HG03196 (cell line): ENCODE measurements at regions not wholly inside any gene's neighbourhood (a gene's known extent, or its start where the extent isn't known, plus 50 kb on each side); places are given as distances from the start of the nearest gene placed in this dataset.
"Not testable (repeated sequence)": the region's sequence is repeated elsewhere in the genome, so short reads cannot be mapped to it uniquely, and the experiment has no call there.

Experiments
- ATAC-seq: cut with Tn5 transposase; IDR thresholded peaks from one replicate; pipeline ENCODE4 v1.9.1; 2021; ENCODE audit not compliant: unreplicated experiment

DNA sequence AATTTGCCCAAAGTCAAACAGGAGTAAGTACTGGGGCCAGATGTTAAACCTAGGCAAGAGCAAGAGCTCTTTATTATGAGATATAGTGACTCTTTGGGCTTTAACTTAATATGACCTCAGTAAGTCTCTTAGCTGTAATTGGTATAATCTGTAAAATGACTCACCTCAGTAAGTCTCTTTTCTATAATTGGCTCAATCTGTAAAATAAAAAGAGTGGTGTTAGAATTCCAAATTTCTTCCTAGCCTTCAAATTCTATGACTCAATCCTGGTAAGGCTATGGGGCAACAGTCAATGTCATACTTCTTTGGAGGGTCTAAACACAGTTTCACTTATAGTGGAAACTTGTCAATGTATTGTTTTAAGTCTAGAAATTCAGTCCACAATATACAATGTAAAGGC, 1608.9 kb upstream of the PIK3C3 start:
- ATAC-seq = no peak

DNA sequence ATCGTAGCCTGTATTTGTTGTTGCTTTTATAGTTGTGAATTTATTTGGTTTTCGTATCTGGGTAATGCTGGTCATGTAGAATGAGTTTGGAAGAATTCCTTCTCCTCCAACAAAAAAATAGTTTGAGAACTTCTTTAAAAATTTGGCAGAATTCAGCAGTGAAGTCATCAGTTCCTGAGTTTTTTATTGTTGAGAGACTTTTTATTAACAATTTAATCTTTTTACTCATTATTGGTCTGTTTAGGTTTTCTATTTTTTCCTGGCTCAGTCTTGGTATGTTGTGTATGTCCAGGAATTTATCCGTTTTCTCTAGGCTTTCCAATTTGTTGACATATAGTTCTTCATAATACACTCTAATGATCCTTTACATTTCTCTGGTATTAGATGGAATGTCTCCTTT, 1613.3 kb upstream of the PIK3C3 start:
- ATAC-seq = no peak

DNA sequence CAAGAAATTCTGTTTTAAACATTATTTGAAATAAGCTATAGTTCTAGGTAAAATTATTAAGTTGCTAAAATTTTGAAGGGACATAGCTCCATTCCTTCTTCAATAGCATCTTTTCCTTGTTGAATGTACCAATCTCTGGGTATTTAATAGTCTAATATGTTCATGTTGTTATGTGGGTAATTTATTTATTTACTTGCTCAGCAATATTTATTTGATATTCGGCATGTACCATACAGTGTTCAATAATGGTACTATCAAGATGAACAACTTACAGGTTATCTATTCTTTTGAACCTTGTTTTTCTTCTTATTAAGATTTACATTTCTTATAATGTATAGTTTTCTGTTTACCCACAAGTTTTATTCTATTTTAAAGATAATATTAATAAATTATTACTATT, 1616.8 kb upstream of the PIK3C3 start:
- no peak for ATAC-seq

- no peak for ATAC-seq
Measured at GRCh38 chr18:40326985-40327384, 1628.0 kb upstream of the PIK3C3 start.

GRCh38 chr18:40325988-40326387, 1629.0 kb upstream of the PIK3C3 start:
- no peak for ATAC-seq

GRCh38 chr18:40314199-40314598, 1640.8 kb upstream of the PIK3C3 start:
- ATAC-seq = no peak

DNA sequence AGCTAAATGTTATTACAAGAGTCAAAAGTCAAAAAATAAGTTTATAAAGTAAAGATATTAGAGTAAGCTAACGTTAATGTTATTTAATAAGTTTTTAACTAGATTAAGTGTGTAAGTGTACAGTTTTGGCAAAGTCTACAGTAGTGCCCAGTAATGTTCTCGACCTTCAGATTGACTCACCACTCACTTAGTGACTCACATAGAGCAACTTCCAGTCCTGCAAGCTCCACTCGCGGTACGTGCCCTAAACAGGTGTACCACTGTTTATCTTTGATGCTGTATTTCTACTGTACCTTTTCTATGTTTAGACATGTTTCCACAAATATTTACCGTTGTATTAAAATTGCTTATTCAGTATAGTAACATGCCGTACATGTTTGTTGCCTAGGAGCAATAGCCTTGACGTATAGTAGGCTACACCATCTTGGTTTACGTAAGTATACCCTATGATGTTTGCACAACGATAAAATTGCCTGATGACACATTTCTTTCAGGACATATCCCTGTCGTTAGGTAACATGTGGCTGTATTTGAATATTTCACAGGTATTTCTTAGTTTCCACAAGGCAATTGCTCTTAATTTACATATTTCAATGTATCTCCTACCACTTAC, 1641.9 kb upstream of the PIK3C3 start:
- no peak for ATAC-seq

- ATAC-seq = no peak
Measured at GRCh38 chr18:40307627-40308026, 1647.4 kb upstream of the PIK3C3 start.

GRCh38 chr18:40296717-40297413, 1658.2 kb upstream of the PIK3C3 start:
- no peak for ATAC-seq

- no peak for ATAC-seq
Measured at GRCh38 chr18:40292985-40293710, 1661.9 kb upstream of the PIK3C3 start.

- no peak for ATAC-seq
Measured at GRCh38 chr18:40283560-40283959, 1671.5 kb upstream of the PIK3C3 start.

DNA sequence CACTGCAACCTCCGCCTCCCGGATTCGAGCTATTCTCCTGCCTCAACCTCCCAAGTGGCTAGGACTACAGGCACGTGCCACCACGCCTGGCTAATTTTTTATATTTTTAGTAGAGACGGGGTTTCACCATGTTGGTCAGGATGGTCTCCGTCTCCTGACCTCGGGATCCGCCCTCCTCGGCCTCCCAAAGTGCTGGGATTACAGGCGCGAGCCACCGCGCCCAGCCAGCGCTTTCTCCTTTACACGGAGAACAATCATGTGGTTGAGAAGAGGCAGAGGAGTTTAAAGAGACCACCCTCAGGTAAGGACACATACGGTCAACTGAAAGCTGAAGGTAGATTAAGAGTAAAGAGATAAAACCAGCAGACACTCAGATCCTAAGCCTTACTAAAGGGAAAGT, 1673.7 kb upstream of the PIK3C3 start:
- not testable (repeated sequence) for ATAC-seq

GRCh38 chr18:40274618-40275196, 1680.3 kb upstream of the PIK3C3 start:
- ATAC-seq = no peak

DNA sequence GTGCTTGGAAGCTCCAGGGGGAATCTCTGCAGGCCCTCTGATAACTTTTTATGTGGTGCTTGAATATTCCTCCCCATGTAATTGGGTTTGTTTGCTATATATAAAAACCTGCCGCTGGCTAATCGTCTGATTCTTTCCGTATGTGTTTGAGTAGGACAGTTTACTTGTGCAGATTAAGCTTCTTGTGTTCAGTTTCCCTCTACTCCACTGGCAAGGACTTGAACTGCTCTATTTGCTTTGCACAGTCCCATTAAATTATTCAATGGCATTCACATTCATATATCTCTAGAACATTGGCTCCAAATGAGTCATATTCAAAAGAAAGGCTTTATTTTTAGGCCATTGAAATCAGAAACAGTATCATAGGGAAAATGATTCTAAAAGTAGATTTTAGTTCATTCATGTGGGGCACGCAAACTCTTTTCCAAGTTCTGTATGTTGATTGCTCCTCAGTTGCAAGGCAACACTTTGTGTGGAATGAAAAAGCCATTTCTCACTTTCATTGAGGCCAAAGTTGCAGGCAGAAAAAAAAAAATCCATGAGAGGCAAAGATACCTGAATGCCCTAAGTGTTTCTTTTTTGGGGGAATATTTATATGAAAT, 1682.3 kb upstream of the PIK3C3 start:
- no peak for ATAC-seq

DNA sequence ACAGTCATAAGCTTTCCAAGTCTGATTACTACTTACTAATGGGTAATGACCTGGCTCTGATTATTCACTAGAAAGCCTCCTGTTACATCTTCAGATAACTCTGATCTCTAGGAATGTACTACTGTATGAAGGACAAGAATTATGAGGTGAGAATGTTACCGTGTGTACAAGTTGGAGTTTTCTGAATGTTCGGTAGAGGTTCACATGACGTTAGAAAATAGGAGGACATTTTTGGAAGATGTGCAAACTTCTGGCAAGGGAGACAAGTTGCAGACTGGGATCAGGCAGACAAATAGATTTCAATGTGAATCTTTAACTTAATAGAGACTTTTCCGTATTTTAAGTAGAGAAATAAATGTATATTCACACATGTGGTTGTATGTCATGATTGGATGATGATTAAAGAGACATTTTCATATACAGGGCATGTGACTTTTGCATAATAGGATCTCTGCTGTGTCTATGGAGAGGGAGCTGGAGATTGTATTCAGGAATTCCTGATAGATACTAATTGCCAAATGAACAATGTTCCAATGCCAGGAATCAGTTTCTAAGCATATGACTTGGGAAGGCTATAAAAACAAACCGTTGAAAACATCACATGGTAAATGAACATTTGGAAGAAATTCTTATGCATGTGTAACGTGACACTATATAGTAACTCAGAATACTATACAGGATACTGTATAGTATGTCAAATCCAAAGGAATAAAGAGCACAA, 1695.8 kb upstream of the PIK3C3 start:
- no peak for ATAC-seq

GRCh38 chr18:40258311-40258710, 1696.7 kb upstream of the PIK3C3 start:
- ATAC-seq = no peak

DNA sequence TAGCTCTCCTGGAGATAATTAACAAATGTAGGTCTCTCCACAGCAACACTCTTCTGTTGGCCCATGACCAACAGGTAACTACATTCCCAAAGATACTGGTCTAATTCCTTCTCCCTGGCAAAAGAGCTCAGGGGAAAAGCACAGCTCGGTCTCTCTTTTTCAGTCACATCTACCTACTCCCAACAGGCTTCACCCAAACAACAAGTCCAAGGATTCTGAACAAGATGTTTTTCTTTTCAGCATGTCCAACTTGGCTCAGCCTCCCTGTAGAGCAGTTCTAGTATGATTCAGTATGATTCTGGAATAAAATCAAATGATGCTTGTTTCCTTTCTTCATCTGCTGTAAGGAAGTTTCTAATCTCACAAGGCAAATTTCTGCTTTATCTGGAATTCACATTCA, 1704.8 kb upstream of the PIK3C3 start:
- no peak for ATAC-seq

DNA sequence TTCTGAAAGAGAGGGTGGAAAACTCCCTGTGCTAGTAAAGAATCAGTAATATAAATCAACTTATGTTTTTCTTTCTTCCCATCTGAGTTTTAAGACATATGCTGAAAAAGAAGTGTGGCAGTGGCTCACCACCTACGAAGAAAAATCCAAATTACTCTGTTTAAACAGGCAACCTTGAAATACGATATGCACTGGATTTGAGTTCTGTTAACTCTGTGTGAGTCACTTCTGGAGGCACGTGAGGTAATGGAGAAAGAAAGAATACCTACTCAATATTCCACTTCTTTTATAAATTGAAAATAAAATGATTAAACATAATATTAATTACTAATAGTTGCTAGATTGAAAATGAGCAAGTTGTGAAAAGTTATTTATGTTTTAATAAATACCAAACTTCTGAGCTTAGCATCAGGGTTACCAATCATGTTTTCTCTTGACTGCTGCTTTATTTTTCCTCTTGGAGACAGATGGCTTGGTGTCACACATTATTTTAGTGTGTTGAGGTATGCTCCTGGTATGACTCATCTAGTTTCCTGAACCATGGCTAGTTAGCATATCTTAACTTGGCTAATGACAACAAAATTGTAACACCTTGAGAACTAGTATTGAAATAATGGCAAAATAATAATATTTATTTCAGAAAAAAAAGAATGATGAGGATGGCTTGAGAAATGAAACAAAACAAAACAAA, 1705.5 kb upstream of the PIK3C3 start:
- no peak for ATAC-seq

DNA sequence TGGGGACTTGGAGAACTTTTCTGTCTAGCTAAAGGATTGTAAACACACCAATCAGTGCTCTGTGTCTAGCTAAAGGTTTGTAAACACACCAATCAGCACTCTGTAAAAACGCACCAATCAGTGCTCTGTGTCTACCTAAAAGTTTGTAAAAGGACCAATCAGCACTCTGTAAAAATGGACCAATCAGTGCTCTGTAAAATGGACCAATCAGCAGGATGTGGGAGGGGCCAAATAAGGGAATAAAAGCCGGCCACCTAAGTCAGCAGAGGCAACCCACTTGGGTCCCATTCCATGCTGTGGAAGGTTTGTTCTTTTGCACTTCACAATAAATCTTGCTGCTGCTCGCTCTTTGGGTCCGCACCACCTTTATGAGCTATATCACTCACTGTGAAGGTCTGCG, 1709.4 kb upstream of the PIK3C3 start:
- not testable (repeated sequence) for ATAC-seq

DNA sequence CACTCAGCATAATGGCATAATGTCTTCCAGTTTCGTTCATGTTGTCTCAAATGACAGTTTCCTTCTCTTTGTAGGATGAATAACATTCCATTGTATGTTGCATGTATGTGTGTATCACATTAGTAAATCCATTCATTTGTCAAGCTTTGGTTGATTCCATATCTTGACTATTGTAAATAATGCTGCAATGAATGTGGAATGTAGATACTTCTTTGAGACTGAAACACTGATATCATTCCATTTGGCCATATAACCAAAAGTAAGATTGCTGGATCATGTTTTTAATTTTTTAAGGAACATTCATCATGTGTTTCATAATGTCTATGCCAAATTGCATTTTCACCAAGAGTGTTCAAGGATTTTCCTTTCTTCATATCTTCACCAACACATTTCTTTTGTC, 1711.4 kb upstream of the PIK3C3 start:
- ATAC-seq = no peak
